ENCODE measurements at regions not wholly inside any gene's neighbourhood (a gene's known extent, or its start where the extent isn't known, plus 50 kb on each side); places are given as distances from the start of the nearest gene placed in this dataset.

- Histone ChIP-seq H3K4me3 (no peak overlapping the region), H3K27ac (no peak overlapping the region), H3K4me1 (no peaks in the 10 kb centered on the region), H3K9me3 (peaks cover 0 to 11% (median 9%) of the 10 kb centered on the region in 4 donors), H3K36me3 (no peaks in the 10 kb centered on the region), H3K27me3 (peaks cover 0 to 56% (median 0%) of the 10 kb centered on the region in 3 donors)
- intact Hi-C loops (cut with DNase I; ENCODE audit: low total_unique reads) = no loop called here
- no peak for DNase-seq
- 68 to 72% (median 70%) methylated on average over 11 of the region's 11 CpGs for WGBS, 5 donors
- TF ChIP-seq CTCF (IDR thresholded peaks at IDR 0.05) (no peak), POLR2AphosphoS5 (IDR thresholded peaks at IDR 0.05) (no peak), POLR2A (IDR thresholded peaks at IDR 0.05) (no peak), EP300 (IDR thresholded peaks at IDR 0.05) (no peak)
These were observed 59.5 kb upstream of the SEZ6L start for GRCh38 chr22:26109686-26110315.

- intact Hi-C loops (cut with DNase I; ENCODE audit: low total_unique reads) = no loop called here
These were observed 54.4 kb upstream of the SEZ6L start for GRCh38 chr22:26114826-26115225.

GRCh38 chr22:26115266-26115665 lies 54.0 kb upstream of the SEZ6L start:
- no peak for TF ChIP-seq CTCF (IDR thresholded peaks at IDR 0.05)
- TF ChIP-seq EP300 (IDR thresholded peaks at IDR 0.05) = no peak
- no peak for TF ChIP-seq POLR2A (IDR thresholded peaks at IDR 0.05)
- no peak for TF ChIP-seq POLR2AphosphoS5 (IDR thresholded peaks at IDR 0.05)
- DNase-seq = no peak
- Histone ChIP-seq H3K9me3 (peaks cover 2 to 7% (median 4%) of the 10 kb centered on the region in 4 donors), H3K4me3 (no peak overlapping the region), H3K27me3 (peaks cover 0 to 32% (median 0%) of the 10 kb centered on the region in 3 donors), H3K4me1 (no peaks in the 10 kb centered on the region), H3K27ac (no peak overlapping the region), H3K36me3 (no peaks in the 10 kb centered on the region)
- intact Hi-C loops (cut with DNase I; ENCODE audit: low total_unique reads) = no loop called here

More at GRCh38 chr22:26114826-26115225, 54.4 kb upstream of the SEZ6L start:
- no peak overlapping the region for H3K27ac ChIP-seq
- peaks cover 3 to 9% (median 7%) of the 10 kb centered on the region in 4 donors for H3K9me3 ChIP-seq
- 83 to 98% (median 90%) methylated on average over 1 of the region's 1 CpG for WGBS, 5 donors
- TF ChIP-seq CTCF (IDR thresholded peaks at IDR 0.05) (no peak), EP300 (IDR thresholded peaks at IDR 0.05) (no peak), POLR2A (IDR thresholded peaks at IDR 0.05) (no peak), POLR2AphosphoS5 (IDR thresholded peaks at IDR 0.05) (no peak)
- no peaks in the 10 kb centered on the region for H3K4me1 ChIP-seq
- peaks cover 0 to 30% (median 0%) of the 10 kb centered on the region in 3 donors for H3K27me3 ChIP-seq
- H3K36me3 ChIP-seq = no peaks in the 10 kb centered on the region
- no peak for DNase-seq
- H3K4me3 ChIP-seq = no peak overlapping the region
